ENCODE measurements at regions not wholly inside any gene's neighbourhood (a gene's known extent, or its start where the extent isn't known, plus 50 kb on each side); places are given as distances from the start of the nearest gene placed in this dataset.
"Not testable (repeated sequence)": the region's sequence is repeated elsewhere in the genome, so short reads cannot be mapped to it uniquely, and the experiment has no call there.

- Histone ChIP-seq H3K27me3 (ENCODE audit: low read depth) (no peaks in the 10 kb centered on the region), H3K4me1 (no peaks in the 10 kb centered on the region), H3K9me3 (no peaks in the 10 kb centered on the region), H3K27ac (no peak overlapping the region), H3K4me3 (no peak overlapping the region), H3K36me3 (no peaks in the 10 kb centered on the region)
- DNase-seq, result no peak
- TF ChIP-seq CTCF (IDR thresholded peaks at IDR 0.05), result no peak
- intact Hi-C loops (cut with DNase I), result no loop called here
- no peak for ATAC-seq
Measured at GRCh38 chr14:106010783-106011182, 484.4 kb downstream of the TMEM121 start.

DNA sequence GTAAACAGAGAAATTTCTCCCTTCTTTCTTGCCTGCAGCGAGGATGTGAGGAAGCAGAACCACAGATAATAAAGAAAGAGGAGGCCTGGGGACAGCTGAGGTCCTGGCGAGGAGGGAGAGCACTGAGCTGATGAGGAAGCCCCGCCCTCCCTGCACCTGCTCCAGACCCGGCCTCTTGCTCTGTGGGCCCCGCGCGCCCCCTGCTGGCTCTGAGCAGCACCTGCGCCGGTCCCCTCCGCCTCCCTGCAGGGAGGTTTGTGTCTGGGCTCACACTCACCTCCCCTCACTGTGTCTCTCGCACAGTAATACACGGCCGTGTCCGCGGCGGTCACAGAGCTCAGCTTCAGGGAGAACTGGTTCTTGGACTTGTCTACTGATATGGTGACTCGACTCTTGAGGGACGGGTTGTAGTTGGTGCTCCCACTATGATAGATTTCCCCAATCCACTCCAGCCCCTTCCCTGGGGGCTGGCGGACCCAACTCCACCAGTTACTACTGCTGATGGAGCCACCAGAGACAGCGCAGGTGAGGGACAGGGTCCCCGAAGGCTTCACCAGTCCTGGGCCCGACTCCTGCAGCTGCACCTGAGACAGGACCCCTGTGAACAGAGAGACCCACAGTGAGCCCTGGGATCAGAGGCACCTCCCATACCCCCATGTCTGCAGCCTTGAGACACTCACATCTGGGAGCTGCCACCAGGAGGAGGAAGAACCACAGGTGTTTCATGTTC, 485.4 kb downstream of the TMEM121 start:
- H3K4me3 ChIP-seq; H3K27me3 ChIP-seq (ENCODE audit: low read depth); H3K9me3 ChIP-seq; H3K36me3 ChIP-seq; DNase-seq; H3K4me1 ChIP-seq; intact Hi-C loops (cut with DNase I); H3K27ac ChIP-seq: not testable (repeated sequence)
- peak in 1 of 2 donors; percentile 45 for ATAC-seq
- TF ChIP-seq CTCF (IDR thresholded peaks at IDR 0.05), result peak; percentile 33

DNA sequence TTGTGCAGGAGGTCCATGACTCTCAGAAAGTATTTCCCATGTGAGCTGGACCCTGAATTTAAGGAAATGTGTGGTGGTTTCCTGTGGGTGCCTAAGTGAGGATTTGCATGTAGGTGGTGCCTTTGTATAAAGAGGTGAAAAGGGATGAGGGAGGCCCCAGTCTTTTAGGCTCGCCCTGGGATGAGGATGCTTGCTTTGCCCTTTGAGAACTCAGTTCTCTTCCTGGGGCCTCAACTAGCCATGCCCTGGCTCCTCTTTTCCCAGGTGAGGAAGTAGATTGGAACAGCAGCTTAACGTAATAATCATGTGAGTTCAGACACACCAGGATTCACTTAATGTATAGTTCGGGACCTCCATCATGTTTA, 486.0 kb downstream of the TMEM121 start:
- ATAC-seq; H3K36me3 ChIP-seq; H3K9me3 ChIP-seq; DNase-seq; H3K4me3 ChIP-seq; intact Hi-C loops (cut with DNase I); H3K27me3 ChIP-seq (ENCODE audit: low read depth); H3K27ac ChIP-seq; H3K4me1 ChIP-seq: not testable (repeated sequence)

DNA sequence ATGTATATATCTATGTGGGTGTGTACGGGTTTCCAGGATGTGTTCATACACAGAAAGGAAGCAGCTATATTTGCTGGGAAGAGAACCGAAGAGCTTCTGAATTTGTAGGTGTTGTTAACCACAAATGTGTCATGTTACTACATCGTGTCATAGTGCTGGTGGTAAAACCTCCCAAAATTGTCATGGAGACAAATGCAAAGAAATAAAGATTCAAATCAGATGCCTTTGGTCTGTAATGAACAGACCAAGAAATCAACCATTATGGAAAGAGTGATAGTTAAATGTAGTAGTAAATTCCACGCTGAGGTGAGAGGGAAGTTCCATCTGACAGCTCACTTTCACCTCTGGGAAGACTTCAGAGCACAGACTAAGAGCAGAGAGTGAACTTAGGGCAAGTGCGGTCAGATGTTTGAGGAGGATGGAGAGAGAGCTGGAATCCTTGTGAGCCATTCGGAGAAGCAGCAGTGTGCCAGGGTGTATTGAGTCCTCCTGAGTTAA, 487.5 kb downstream of the TMEM121 start:
- Histone ChIP-seq H3K27me3 (ENCODE audit: low read depth) (no peaks in the 10 kb centered on the region), H3K4me3 (no peak overlapping the region), H3K9me3 (no peaks in the 10 kb centered on the region), H3K27ac (no peak overlapping the region), H3K4me1 (no peaks in the 10 kb centered on the region), H3K36me3 (no peaks in the 10 kb centered on the region)
- ATAC-seq (no peak), DNase-seq (no peak)
- intact Hi-C loops (cut with DNase I), result no loop called here
- no peak for TF ChIP-seq CTCF (IDR thresholded peaks at IDR 0.05)

- ATAC-seq; intact Hi-C loops (cut with DNase I); H3K4me1 ChIP-seq: not testable (repeated sequence)
Measured at GRCh38 chr14:106017952-106018351, 491.6 kb downstream of the TMEM121 start.

DNA sequence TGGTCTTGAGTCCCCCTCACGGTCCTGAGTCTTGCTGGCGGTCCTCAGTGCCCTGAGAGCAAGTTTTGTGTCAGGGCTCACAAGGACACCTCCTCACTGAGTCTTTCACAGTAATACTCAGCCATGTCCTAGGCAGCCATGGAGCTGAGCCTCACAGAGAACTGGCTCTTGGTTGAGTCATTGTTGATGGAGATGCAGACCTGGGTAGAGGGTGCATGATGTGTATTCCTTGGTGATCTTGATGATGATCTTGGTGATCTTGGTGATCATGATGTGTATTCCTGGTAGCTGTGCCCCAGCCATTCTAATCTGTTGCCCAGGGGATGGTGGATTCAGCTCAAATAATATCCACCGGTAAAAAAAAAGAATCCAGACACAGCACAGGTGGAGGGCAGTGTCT, 495.4 kb downstream of the TMEM121 start:
- TF ChIP-seq CTCF (IDR thresholded peaks at IDR 0.05), result no peak
- Histone ChIP-seq H3K36me3 (no peaks in the 10 kb centered on the region), H3K9me3 (no peaks in the 10 kb centered on the region), H3K4me3 (no peak overlapping the region), H3K4me1 (no peaks in the 10 kb centered on the region), H3K27me3 (ENCODE audit: low read depth) (no peaks in the 10 kb centered on the region), H3K27ac (no peak overlapping the region)
- intact Hi-C loops (cut with DNase I), result no loop called here
- ATAC-seq, result no peak
- DNase-seq, result no peak

More at GRCh38 chr14:106017952-106018351, 491.6 kb downstream of the TMEM121 start:
- H3K36me3 ChIP-seq; H3K27me3 ChIP-seq (ENCODE audit: low read depth); H3K9me3 ChIP-seq; DNase-seq; H3K27ac ChIP-seq; H3K4me3 ChIP-seq: not testable (repeated sequence)

- intact Hi-C loops (cut with DNase I); ATAC-seq; H3K36me3 ChIP-seq; H3K27ac ChIP-seq; H3K9me3 ChIP-seq; DNase-seq; H3K4me1 ChIP-seq; H3K4me3 ChIP-seq; H3K27me3 ChIP-seq (ENCODE audit: low read depth): not testable (repeated sequence)
Measured at GRCh38 chr14:106022648-106023047, 496.3 kb downstream of the TMEM121 start.

Data from lower lobe of right lung (tissue), 2 donors.